Hematopoietic multipotent progenitor cell treated with erythropoietin and hydrocortisone succinate and interleukin-3 and kit ligand, for 15 days (in vitro differentiated cells): ENCODE measurements at regions not wholly inside any gene's neighbourhood (a gene's known extent, or its start where the extent isn't known, plus 50 kb on each side); places are given as distances from the start of the nearest gene placed in this dataset.

Experiments used
- DNase-seq: peaks from one replicate; pipeline ENCODE4 v3.0.0-alpha.2; 2015; ENCODE audit warnings: low spot score

- no peak for DNase-seq
Observed at GRCh38 chr5:82850393-82850792, 226.8 kb downstream of the TMEM167A start.

GRCh38 chr5:82849885-82850284 lies 227.3 kb downstream of the TMEM167A start:
- DNase-seq: no peak

GRCh38 chr5:82847562-82847961 lies 229.6 kb downstream of the TMEM167A start:
- DNase-seq: no peak

- DNase-seq: no peak
Observed at GRCh38 chr5:82839881-82840280, 237.3 kb downstream of the TMEM167A start.

GRCh38 chr5:82835488-82835887 lies 241.7 kb downstream of the TMEM167A start:
- DNase-seq: no peak

GRCh38 chr5:82834151-82834550 lies 243.0 kb downstream of the TMEM167A start:
- DNase-seq: no peak

- no peak for DNase-seq
Observed at GRCh38 chr5:82833277-82833676, 243.9 kb downstream of the TMEM167A start.

- DNase-seq: no peak
Observed at GRCh38 chr5:82832445-82832844, 244.7 kb downstream of the TMEM167A start.

GRCh38 chr5:82828211-82828610 lies 249.0 kb downstream of the TMEM167A start:
- DNase-seq: no peak

- no peak for DNase-seq
Observed at GRCh38 chr5:82827651-82828050, 249.5 kb downstream of the TMEM167A start.

GRCh38 chr5:82822634-82822927 lies 254.6 kb downstream of the TMEM167A start:
- DNase-seq: no peak

- DNase-seq: no peak
Observed at GRCh38 chr5:82821846-82822633, 255.2 kb downstream of the TMEM167A start.

GRCh38 chr5:82820961-82821845 lies 256.0 kb downstream of the TMEM167A start:
- no peak for DNase-seq

- no peak for DNase-seq
Observed at GRCh38 chr5:82820188-82820587, 257.0 kb downstream of the TMEM167A start.

GRCh38 chr5:82817897-82818676 lies 259.1 kb downstream of the TMEM167A start:
- no peak for DNase-seq

- DNase-seq: no peak
Observed at GRCh38 chr5:82816926-82817325, 260.3 kb downstream of the TMEM167A start.

GRCh38 chr5:82815871-82816270 lies 261.3 kb downstream of the TMEM167A start:
- DNase-seq: no peak

- DNase-seq: no peak
Observed at GRCh38 chr5:82813861-82814260, 263.3 kb downstream of the TMEM167A start.

- no peak for DNase-seq
Observed at GRCh38 chr5:82812575-82812974, 264.6 kb downstream of the TMEM167A start.

- DNase-seq: no peak
Observed at GRCh38 chr5:82811490-82811889, 265.7 kb downstream of the TMEM167A start.

GRCh38 chr5:82809420-82810143 lies 267.6 kb downstream of the TMEM167A start:
- no peak for DNase-seq

GRCh38 chr5:82808960-82809359 lies 268.2 kb downstream of the TMEM167A start:
- no peak for DNase-seq
